ENCODE measurements at regions not wholly inside any gene's neighbourhood (a gene's known extent, or its start where the extent isn't known, plus 50 kb on each side); places are given as distances from the start of the nearest gene placed in this dataset.

DNA sequence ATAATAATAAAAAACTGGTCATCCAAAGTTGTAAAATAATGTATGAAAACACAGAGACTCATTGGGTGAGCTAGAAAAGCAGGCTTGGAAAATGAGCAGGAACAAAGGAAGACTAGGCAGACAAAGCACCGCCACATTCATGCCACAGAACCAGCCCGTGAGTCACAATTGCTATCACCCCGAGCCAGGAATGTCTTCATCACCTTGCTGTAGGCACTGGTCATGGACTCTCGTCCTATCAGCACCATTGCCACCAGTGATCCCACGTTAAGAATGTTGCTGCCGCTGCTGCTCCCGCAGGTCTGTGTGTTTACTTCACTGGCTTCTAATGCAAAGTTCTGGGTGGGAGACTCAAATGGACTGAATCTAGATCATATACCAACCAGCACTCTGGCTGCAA, 417.9 kb downstream of the PID1 start:
- no peak for TF ChIP-seq EZH2 (IDR thresholded peaks at IDR 0.05; ENCODE audit: low read length, missing control alignments)
- TF ChIP-seq, protein P1, sequence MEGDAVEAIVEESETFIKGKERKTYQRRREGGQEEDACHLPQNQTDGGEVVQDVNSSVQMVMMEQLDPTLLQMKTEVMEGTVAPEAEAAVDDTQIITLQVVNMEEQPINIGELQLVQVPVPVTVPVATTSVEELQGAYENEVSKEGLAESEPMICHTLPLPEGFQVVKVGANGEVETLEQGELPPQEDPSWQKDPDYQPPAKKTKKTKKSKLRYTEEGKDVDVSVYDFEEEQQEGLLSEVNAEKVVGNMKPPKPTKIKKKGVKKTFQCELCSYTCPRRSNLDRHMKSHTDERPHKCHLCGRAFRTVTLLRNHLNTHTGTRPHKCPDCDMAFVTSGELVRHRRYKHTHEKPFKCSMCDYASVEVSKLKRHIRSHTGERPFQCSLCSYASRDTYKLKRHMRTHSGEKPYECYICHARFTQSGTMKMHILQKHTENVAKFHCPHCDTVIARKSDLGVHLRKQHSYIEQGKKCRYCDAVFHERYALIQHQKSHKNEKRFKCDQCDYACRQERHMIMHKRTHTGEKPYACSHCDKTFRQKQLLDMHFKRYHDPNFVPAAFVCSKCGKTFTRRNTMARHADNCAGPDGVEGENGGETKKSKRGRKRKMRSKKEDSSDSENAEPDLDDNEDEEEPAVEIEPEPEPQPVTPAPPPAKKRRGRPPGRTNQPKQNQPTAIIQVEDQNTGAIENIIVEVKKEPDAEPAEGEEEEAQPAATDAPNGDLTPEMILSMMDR (conservative IDR thresholded peaks at IDR 0.05 in 1 of 2, IDR thresholded peaks at IDR 0.05 in 1 of 2; ENCODE audit: low read depth in 1 of 2, low read length in 2 of 2): no peak
